GM23338 (cell line): ENCODE measurements at regions not wholly inside any gene's neighbourhood (a gene's known extent, or its start where the extent isn't known, plus 50 kb on each side); places are given as distances from the start of the nearest gene placed in this dataset.

Experiments
- ATAC-seq: fragments of 200-7000 bp; cut with Tn5 transposase; 3 replicates; pipeline ENCODE4 v1.9.1; 2020
- DNase-seq: peaks from one replicate; pipeline ENCODE4 v3.0.0-alpha.2; 2015; ENCODE audit warnings: low spot score
- H2AFZ ChIP-seq: fragments of 200-600 bp; sonication (generic); 2 replicates; pipeline ENCODE4 v1.8.0; 2016; ENCODE audit warnings: antibody characterized with exemption, mild to moderate bottlenecking, moderate library complexity
- H3F3A ChIP-seq: fragments of 200-600 bp; sonication (generic); replicated peaks from 2 replicates; pipeline ENCODE4 v1.8.0; 2017; ENCODE audit warnings: antibody characterized with exemption, mixed run types, low read depth
- H3K27ac ChIP-seq: fragments of 200-600 bp; sonication (generic); 2 replicates; pipeline ENCODE4 v1.6.1; 2016; ENCODE audit warnings: low read depth
- H3K27me3 ChIP-seq: fragments of 200-600 bp; sonication (generic); 2 replicates; pipeline ENCODE4 v1.8.0; 2016; ENCODE audit warnings: mild to moderate bottlenecking, mixed run types, moderate library complexity; ENCODE audit not compliant: insufficient read depth
- H3K36me3 ChIP-seq: fragments of 200-600 bp; sonication (generic); 2 replicates; pipeline ENCODE4 v1.8.0; 2016; ENCODE audit warnings: mild to moderate bottlenecking; ENCODE audit not compliant: insufficient read depth
- H3K4me1 ChIP-seq: fragments of 200-600 bp; sonication (generic); 2 replicates; pipeline ENCODE4 v1.8.0; 2016; ENCODE audit warnings: mild to moderate bottlenecking, moderate library complexity; ENCODE audit not compliant: insufficient read depth
- H3K4me2 ChIP-seq: fragments of 200-600 bp; sonication (generic); 2 replicates; pipeline ENCODE4 v1.7.1; 2017; ENCODE audit warnings: mixed run types
- H3K4me3 ChIP-seq: fragments of 200-600 bp; sonication (generic); 2 replicates; pipeline ENCODE4 v1.6.1; 2016; ENCODE audit warnings: mixed run types
- H3K79me2 ChIP-seq: fragments of 200-600 bp; sonication (generic); replicated peaks from 2 replicates; pipeline ENCODE4 v1.8.0; 2017; ENCODE audit warnings: mild to moderate bottlenecking; ENCODE audit not compliant: insufficient read depth
- H3K9me2 ChIP-seq: fragments of 200-600 bp; sonication (generic); 2 replicates; pipeline ENCODE4 v1.8.0; 2017; ENCODE audit not compliant: insufficient read depth
- H4K20me1 ChIP-seq: fragments of 200-600 bp; sonication (generic); replicated peaks from 2 replicates; pipeline ENCODE4 v1.8.0; 2017; ENCODE audit warnings: mild to moderate bottlenecking; ENCODE audit not compliant: insufficient read depth
- H3K27ac Mint-ChIP-seq: 2 replicates; pipeline ENCODE4 v1.8.0; 2020; ENCODE audit warnings: inconsistent platforms, mild to moderate bottlenecking, moderate library complexity, mixed read lengths
- H3K27me3 Mint-ChIP-seq: 3 replicates; pipeline ENCODE4 v1.8.0; 2022; ENCODE audit warnings: low read depth, mild to moderate bottlenecking, moderate library complexity, mixed read lengths, inconsistent platforms; ENCODE audit not compliant: insufficient read depth, poor library complexity
- H3K36me3 Mint-ChIP-seq: 3 replicates; pipeline ENCODE4 v1.8.0; 2021; ENCODE audit warnings: low read depth, mild to moderate bottlenecking, inconsistent platforms, moderate library complexity, mixed read lengths
- H3K4me1 Mint-ChIP-seq: 3 replicates; pipeline ENCODE4 v1.8.0; 2020; ENCODE audit warnings: mild to moderate bottlenecking, inconsistent platforms, mixed read lengths
- H3K4me3 Mint-ChIP-seq: 3 replicates; pipeline ENCODE4 v1.8.0; 2021; ENCODE audit warnings: moderate library complexity, mild to moderate bottlenecking, inconsistent platforms, mixed read lengths
- H3K9me3 Mint-ChIP-seq: 3 replicates; pipeline ENCODE4 v1.8.0; 2020; ENCODE audit warnings: moderate library complexity, mild to moderate bottlenecking, inconsistent platforms, mixed read lengths
- CREB1 ChIP-seq: fragments of 250-450 bp; sonication (Bioruptor Pico); IDR thresholded peaks from 2 replicates; pipeline ENCODE4 v1.5.0; 2020; ENCODE audit warnings: low read depth, mild to moderate bottlenecking, moderate library complexity
- CTCF ChIP-seq, 2 experiments: fragments of 200-600 bp in 1 of 2; sonication (generic) in 1 of 2; conservative IDR thresholded peaks; 2 replicates each; pipeline versions ENCODE4 v1.5.1 to v1.6.1; 2016 to 2017; ENCODE audit warnings: antibody characterized with exemption in 2 of 2, low read depth in 2 of 2, mild to moderate bottlenecking in 2 of 2, moderate library complexity in 1 of 2
- ETS1 ChIP-seq: IDR thresholded peaks from 2 replicates; pipeline ENCODE4 v1.6.1; 2016; ENCODE audit warnings: antibody characterized with exemption
- EZH2 ChIP-seq: fragments of 200-600 bp; sonication (generic); IDR thresholded peaks from one replicate; pipeline ENCODE4 v1.8.0; 2017; ENCODE audit warnings: antibody characterized with exemption, mild to moderate bottlenecking, low read depth; ENCODE audit not compliant: unreplicated experiment
- JUNB ChIP-seq: IDR thresholded peaks from one replicate; pipeline ENCODE4 v1.6.1; 2016; ENCODE audit warnings: antibody characterized with exemption; ENCODE audit not compliant: unreplicated experiment
- NANOG ChIP-seq: IDR thresholded peaks from 2 replicates; pipeline ENCODE4 v1.6.1; 2016; ENCODE audit warnings: antibody characterized with exemption, borderline replicate concordance
- POLR2AphosphoS5 ChIP-seq: IDR thresholded peaks from 2 replicates; pipeline ENCODE4 v1.6.1; 2016; ENCODE audit warnings: antibody characterized with exemption, low read depth
- REST ChIP-seq: IDR thresholded peaks from one replicate; pipeline ENCODE4 v1.6.1; 2018; ENCODE audit warnings: antibody characterized with exemption; ENCODE audit not compliant: unreplicated experiment
- STAT1 ChIP-seq: IDR thresholded peaks from one replicate; pipeline ENCODE4 v1.6.1; 2016; ENCODE audit warnings: antibody characterized with exemption; ENCODE audit not compliant: unreplicated experiment
- ZNF114 ChIP-seq: fragments of 250-450 bp; sonication (Bioruptor Pico); IDR thresholded peaks from 2 replicates; pipeline ENCODE4 v1.5.0; 2020; ENCODE audit warnings: mild to moderate bottlenecking, moderate library complexity
- ZNF331 ChIP-seq: fragments of 250-450 bp; sonication (Bioruptor Pico); IDR thresholded peaks from 2 replicates; pipeline ENCODE4 v1.5.0; 2020; ENCODE audit warnings: low read depth, mild to moderate bottlenecking, moderate library complexity
- ZNF462 ChIP-seq: fragments of 250-450 bp; sonication (Bioruptor Pico); IDR thresholded peaks from 2 replicates; pipeline ENCODE4 v1.5.0; 2020; ENCODE audit warnings: mild to moderate bottlenecking, moderate library complexity

GRCh38 chr12:13913371-13913770 lies 68.0 kb downstream of the GRIN2B start:
- DNase-seq (no peak), ATAC-seq (no peak)
- Histone ChIP-seq H3K79me2 (no peaks in the 10 kb centered on the region), H2AFZ (no peak overlapping the region), H3K4me3 (no peak overlapping the region), H4K20me1 (peaks cover 2% of the 10 kb centered on the region; the same call in 1 of the 2 replicates), H3K4me1 (no peaks in the 10 kb centered on the region), H3K27me3 (no peaks in the 10 kb centered on the region), H3F3A (no peaks in the 10 kb centered on the region), H3K27ac (no peak overlapping the region), H3K36me3 (no peaks in the 10 kb centered on the region), H3K4me2 (no peak overlapping the region), H3K9me2 (no peaks in the 10 kb centered on the region)
- H3K27ac Mint-ChIP-seq = no peak overlapping the region
- H3K27me3 Mint-ChIP-seq = no peaks in the 10 kb centered on the region
- no peak for TF ChIP-seq REST
- TF ChIP-seq CTCF (conservative IDR thresholded peaks at IDR 0.05; ENCODE audit: low read depth in 2 of 2) = no peak
- TF ChIP-seq JUNB = no peak
- no peak for TF ChIP-seq ZNF331 (CRISPR knock-in tag)
- TF ChIP-seq CREB1 = no peak
- TF ChIP-seq POLR2AphosphoS5 = no peak
- TF ChIP-seq EZH2 = no peak
- no peak for TF ChIP-seq ZNF462
- TF ChIP-seq STAT1 = no peak
- no peak for TF ChIP-seq ZNF114
- no peak for TF ChIP-seq ETS1
- TF ChIP-seq NANOG = no peak
- no peak overlapping the region for H3K4me3 Mint-ChIP-seq
- no peaks in the 10 kb centered on the region for H3K36me3 Mint-ChIP-seq
- no peaks in the 10 kb centered on the region for H3K9me3 Mint-ChIP-seq
- no peaks in the 10 kb centered on the region; the same call in 2 of the 3 replicates for H3K4me1 Mint-ChIP-seq
